ENCODE measurements at regions not wholly inside any gene's neighbourhood (a gene's known extent, or its start where the extent isn't known, plus 50 kb on each side); places are given as distances from the start of the nearest gene placed in this dataset.

- TF ChIP-seq CTCF (IDR thresholded peaks at IDR 0.05) (no peak), POLR2A (IDR thresholded peaks at IDR 0.05) (no peak)
Measured at GRCh38 chr3:191781044-191781443, 320.1 kb downstream of the PYDC2 start.
